GM21367 (cell line): ENCODE measurements at regions not wholly inside any gene's neighbourhood (a gene's known extent, or its start where the extent isn't known, plus 50 kb on each side); places are given as distances from the start of the nearest gene placed in this dataset.

ENCODE experiments used
- ATAC-seq: cut with Tn5 transposase; IDR thresholded peaks from one replicate; pipeline ENCODE4 v1.9.1; 2021; ENCODE audit not compliant: unreplicated experiment

DNA sequence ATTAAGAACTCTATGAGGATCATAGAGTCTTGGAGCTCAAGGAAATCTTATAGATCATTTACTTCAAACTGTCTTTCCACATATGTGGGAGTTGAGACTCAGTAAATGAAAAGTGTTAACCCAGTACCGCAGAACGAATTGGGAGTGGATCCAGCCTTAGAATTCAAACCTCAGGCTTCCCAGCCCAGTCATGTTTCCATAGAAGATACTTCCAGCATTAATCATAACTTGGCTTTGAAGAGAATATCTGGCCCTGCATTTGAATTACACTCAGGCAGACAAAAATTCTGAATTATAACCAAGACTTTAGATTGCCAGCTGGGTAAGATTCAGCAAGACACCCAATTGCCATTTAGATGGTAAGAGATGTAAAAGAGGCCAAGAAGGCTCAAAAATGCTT, 972.0 kb downstream of the TUSC7 start:
- ATAC-seq = no peak

DNA sequence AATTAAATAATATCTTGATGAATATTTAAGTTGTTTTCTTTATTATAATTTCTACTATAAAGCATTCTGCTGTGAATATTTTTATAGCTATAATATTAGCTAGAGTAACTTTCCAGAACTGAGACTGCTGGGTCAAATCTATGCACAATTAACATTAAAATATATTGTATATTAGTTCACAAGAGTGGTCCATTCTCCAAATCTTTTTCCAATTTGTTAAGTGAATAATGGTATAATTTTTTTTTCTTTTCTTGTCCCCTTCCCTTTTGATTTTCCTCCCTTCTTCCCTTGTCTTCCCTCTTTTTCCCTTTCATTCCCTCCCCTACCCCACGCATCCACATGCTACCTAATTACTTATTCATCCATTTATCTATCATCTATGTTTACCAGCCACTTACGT, 977.5 kb downstream of the TUSC7 start:
- no peak for ATAC-seq

DNA sequence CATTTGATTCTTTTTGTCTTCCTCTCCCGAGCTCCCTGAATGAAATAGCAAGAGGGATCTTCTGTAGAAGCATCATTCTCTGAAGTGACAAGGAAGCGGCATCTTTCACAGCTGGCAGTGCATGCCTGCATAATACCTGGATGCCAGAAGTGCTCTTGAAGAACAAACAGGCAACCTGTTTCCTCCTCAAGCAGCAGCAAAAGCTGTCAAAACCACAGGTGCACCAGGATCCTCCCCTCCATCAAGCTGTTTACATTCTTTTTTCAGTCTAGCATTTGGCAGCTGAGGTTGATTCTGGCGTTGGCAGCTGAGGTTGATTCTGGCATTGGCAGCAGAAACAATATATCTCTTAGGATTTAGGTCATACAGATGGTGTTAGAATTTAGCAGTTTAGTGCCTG, 979.0 kb downstream of the TUSC7 start:
- no peak for ATAC-seq

DNA sequence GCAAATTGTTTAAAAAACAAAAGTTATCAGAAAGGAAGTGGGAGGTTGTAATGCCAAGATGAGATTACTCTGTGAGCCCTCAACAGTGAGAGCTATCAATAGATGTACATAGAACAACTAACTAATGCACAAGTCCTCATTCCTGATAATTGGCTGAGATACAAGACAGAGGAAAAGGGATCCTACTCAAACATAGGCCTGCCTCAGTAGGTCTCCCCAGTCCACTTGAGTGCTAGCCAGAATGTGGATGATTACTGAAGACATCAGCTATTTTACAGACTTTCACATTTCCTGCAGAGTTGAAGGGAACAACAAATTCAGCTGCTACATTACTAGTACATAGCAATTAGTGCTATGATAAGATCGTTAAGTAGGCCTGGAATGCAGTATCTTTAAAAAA, 981.9 kb downstream of the TUSC7 start:
- ATAC-seq = no peak

DNA sequence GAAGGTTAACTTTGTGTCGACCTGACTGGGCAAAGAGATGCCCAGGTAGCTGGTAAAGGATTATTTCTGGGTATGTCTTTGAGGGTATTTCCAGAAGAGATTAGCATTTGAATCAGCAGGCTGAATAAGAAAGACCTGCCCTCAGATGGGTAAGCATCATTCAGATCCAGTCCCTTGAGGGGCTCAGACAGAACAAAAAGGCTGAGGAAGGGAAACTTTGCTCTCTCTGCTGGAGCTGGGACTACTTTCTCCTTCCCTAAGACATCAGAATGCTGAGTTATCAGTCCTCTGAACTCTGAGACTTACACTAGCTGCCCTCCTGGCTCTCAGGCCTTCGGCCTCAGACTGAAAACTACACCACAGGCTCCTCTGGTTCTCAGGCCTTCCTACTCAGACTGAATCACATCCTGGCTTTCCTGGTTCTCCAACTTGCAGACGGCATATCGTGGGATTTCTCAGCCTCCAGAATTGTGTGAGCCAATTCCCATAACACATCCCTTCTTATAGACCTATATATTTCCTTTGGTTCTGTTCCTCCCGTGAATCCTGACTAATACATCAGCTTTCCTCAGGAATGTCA, 982.9 kb downstream of the TUSC7 start:
- ATAC-seq = no peak

DNA sequence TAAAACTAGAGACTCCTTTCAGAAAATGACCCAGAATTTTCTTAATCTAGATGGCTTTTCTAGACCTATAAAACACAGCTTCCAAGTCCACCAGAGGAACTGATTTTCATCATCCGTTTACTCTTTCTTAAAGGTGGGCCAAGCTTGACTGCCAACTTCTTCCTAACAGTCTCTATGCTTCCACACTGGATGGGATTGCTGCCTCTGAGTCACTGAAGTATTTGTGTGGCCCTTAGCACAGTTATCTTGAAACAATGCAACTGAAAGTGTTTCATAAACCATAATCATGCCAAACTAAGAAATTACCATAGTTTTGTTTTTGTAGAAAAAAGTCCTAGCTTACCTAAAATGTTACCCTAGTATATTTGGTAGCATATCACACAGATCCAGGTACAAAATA, 985.7 kb downstream of the TUSC7 start:
- ATAC-seq = no peak

DNA sequence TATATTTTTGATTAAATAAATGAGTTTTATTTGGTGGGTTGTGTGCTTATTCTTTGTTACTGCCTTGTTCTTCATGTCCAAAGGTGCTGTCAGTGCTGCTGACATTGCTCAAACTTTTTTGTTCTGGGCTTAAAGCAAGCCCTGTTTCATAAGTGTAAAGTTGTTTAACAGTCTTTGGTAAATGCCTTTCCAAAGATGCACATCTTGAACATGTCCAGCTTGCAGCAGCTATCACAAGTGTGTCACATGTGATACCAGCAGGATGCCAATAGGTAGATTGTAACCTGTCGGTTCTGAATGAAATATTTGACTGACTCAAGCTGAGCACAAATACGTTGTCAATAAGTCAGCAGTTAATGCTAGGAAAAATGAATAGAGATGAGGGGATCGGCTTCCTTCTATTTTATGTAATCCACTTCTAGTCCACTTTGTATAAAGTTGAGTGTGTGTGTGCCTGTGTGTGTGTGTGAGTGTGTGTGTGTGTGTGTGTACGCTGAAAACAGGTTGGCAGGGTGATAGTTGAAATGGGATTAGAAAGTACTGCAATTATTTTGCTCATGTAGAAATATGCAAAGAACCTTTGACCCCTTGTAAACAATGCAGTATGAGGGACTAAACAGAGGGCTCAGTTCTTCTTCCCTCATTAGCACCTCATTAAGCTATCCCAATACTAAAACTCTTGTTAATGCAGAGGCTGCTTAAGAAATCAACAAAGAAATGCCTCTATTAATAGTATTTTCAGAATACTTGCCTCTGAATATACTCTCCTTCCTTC, 986.5 kb downstream of the TUSC7 start:
- no peak for ATAC-seq

DNA sequence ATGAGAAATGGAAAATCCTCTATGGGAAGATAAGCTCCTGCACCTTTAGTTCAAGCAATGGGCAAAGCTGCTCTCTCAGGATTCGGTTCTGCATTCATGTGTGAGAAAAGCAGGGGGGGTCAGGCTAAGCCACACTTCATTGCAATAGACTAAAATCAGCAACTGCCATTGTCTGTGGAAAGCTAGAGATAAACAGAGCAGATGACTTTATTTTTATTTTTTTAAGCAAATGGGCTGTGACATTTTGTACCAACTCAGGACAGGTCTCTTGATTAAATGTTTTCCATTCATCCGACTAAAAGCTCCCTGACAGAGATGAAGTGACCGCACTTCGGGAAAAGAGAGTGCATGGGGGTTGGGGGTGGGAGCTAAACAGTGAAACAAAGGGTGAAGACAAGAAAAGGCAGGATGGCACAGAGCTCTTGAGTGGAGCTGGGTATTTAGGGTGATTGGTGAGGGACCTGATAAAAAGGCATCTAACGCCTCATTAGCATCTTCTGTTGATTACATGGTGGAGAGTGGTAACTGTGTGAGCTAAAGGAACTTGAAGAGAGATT, 987.4 kb downstream of the TUSC7 start:
- no peak for ATAC-seq

DNA sequence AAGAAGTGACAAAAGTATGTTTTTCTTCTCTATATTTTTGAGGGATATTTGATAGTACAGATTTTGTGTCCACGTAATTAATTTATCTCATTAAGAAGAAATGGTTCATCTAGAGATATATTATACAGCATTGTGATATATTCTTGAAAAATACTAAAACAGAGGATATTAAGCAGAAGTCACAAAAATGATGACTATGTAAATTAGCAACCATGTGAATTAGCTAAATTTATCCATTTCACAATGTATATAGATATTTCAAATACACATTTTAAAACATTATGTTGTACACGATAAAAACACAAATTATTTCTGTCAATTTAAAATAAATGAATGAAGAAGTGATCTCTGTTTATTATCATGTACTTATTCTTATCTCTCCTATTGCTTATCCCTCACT, 989.5 kb downstream of the TUSC7 start:
- no peak for ATAC-seq

DNA sequence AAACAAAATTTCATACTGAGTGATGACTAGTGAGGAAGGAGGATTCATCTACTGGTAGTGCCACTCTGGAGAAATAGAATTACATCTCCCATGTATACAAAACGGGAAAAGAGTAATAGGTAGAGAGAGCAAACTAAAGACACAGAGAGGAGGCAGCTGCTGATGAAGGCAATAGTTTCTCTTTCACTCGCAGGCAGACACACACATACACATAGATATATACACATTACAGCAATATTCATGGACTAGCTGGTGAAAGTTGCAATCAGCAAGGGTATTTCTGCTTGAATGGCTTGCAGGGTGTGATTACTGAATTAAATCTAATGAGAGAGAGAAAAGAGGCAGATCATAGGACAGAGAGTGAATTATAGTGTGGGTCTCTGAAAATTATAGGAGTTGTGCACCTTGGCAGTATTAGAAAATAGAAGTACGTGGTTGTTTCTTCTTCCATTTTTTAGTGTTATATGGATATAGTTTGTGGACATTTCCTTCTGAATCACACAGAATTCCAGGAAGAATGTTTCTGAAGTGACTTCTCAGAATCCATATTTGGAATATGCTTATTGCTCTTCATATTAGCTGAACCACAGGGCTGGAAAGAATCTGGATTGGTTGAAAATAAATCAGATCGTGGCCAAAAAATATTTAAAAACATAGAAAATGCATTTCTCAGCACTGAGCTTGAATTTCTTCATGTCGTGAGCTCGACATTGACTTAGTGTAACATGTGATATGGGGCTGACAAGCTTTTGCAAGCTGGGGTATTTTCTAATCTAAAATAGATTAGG, 991.2 kb downstream of the TUSC7 start:
- ATAC-seq = no peak

DNA sequence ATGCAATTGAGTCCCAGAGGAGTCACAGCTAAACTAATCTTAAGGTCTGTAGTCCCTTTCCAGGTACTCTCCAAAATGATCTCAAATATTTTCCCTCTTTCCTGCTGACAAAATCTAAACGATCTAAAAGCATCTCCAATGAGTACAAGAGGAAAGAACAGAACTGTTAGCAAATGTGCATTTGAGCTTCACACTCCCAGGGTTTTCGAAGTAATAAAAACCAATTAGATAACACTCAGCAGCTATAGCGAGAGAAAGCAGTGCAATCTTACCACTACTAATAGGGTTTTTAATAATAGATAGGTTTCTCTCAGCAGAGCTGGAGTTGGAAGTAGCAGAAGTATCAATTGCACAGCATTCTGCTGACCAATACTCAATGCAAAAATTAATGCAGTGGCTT, 995.4 kb downstream of the TUSC7 start:
- ATAC-seq = no peak

DNA sequence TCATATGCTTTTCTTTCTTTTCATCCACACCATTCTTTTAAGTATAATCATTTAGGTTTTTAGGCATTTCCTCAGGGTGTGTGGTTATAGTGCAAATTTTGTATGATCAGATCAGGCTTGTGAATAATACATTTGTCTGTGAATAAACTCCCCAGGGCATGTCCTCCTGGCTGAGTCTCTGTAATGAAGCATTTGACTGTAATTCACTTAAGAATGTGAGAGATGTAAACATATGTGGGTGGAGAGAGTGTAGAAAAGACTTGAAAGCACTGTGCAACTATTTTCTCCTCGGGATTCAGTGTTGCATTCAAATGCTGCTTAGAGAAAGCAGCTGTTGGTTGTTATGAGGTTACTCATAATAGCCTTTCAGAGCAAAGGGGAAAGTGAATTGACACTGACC, 996.5 kb downstream of the TUSC7 start:
- no peak for ATAC-seq

DNA sequence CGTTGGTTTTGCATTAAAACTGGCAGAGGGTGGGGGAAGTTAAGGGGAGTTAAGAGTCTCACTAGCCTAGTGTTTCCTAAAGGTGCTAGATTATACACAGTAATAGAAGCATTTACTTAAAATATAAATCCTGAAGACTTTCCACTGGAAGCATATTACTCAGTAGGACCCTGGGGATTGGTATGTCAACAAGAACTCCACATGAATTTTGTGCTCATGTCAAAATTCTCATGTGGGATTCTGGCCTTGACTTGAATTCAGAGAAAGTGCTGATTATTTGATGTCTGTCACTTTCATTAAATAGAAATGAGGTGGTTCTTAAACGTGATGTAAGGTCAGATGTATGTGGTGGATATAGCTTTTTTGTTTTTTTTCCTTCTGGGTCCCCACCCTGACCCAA, 997.2 kb downstream of the TUSC7 start:
- ATAC-seq = no peak

DNA sequence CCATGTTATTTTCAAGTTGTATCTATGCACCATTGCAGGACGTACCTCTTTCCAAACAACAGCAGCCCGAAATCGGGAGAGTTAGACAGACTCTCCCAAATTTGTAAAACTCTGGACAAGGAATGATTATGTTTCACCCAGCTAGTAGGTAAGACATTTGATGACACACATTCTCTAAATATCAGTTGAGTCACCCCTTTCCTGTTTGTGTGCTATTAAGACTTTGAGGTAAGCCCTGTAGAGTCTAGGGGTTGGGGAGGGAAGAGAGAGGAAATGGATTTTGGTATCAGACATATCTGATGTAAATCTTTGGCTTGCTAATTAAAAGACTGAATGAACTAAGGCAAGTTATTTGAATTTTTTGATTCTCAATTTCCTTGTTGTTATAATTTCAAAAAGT, 999.0 kb downstream of the TUSC7 start:
- no peak for ATAC-seq

DNA sequence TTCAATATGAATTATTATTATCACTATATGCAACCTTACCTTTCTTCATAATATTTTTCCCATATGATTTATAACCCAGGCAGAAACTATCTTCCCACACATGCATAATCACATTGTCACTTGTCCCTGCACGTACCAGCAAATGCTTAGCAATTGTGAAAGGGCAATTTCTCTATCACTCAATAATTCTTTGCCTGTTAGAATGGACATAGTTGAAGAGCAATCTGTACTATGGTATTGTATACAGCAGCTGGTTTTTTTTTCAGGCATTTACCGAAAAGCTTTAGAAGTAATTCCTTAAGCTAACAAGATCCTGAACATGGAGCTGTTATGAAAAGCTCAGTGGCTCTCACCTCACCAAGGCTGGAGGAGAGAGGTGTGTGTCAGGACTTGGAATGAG, 999.5 kb downstream of the TUSC7 start:
- ATAC-seq = no peak

DNA sequence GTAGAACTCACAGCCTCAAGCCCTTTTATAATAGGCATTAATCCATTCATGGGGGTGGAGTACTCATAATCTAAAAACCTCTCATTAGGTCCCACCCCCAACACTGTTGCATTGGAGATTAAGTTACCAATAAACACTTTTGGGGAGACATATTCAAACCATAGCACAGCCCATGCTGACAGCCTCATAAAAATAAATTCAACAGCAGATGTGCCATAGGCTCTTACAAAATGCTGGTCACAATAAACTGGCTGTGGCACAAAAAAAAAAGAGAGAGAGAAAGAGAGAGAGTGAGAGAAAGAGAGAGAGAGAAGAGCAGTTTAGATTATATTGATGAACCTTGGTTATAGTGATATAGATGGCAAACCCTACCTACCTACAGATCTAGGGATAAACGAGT, 1000.9 kb downstream of the TUSC7 start:
- ATAC-seq = no peak

DNA sequence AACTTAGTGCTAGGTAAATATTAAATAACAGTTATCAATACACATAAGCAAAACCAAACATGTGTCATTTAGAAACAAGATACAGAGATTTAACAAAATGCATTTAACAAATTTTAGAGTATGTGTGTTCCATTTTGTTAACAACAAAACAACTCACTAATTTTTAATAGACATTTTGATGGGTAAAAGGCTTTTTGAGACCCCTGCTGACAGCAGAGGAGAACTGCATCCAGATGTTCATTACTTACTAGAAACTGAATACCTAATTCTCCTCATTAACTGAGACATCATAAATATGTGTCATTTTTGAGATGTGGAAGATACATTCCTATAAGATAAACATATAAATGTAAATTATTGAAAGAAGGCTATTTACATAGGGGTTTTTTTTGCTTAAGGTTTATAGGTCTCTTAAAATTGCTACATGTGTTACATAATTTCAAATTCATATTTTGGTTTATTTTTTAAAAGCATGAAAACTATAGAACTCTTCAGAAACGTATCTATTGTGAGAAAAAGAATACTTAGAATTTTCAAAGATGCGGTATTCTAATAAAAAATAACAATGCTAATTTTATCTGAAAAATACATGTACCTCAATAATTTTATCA, 1009.8 kb downstream of the TUSC7 start:
- ATAC-seq = no peak

DNA sequence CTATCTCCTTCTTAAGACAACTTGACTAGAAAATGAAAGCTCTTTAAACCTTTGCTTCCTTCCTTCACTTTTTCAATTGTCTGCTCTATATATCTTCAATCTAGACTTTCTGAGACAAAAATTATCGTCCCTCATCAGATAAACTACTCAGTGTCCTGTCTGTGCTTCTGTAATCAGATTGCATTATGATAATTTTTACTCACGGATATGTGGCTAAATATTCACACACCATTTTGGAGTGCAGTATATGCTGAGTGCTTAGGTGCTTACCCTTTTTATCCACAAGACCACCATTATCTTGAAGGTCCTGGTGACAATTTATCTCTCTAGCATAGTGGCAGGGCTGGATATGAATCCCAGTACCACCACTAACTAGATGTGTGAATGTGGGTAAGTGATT, 1012.3 kb downstream of the TUSC7 start:
- ATAC-seq = no peak

DNA sequence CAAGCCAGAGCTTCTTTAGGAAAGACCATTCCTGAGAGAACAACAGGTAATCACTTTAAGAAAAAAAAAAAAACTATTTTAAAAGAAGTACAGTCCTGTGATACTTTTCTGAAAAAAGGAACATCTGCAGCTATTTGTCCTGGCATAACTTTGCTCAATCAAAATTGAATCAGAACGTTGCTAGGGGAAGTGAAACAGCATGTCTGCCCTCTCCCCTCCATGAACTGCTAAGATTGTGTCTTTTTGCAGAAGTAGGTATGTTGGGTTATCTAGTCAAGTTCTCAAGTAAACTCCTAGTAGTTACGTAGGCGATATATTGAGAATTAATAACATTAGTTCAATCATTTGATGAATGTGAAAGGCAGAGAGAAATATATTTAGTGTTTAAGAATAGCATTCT, 1013.3 kb downstream of the TUSC7 start:
- ATAC-seq = no peak

DNA sequence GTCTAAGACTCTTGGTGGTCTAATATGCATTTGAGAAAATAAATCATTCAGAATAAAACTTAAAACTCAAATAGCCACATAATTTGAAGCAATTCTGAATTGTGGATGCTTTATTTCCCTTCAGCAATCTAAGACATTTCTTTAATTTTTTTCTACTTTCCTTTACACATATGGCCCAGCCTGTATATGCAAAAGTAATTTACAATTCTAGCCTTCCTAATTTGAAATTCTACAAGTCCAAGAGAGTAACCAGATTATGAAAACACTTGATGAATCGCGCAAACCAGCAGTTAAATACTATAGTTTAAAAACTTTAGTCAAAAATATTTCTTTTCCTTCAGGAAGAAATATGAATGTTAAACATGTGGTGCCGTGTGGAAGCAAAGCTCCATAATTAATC, 1014.2 kb downstream of the TUSC7 start:
- ATAC-seq = no peak

DNA sequence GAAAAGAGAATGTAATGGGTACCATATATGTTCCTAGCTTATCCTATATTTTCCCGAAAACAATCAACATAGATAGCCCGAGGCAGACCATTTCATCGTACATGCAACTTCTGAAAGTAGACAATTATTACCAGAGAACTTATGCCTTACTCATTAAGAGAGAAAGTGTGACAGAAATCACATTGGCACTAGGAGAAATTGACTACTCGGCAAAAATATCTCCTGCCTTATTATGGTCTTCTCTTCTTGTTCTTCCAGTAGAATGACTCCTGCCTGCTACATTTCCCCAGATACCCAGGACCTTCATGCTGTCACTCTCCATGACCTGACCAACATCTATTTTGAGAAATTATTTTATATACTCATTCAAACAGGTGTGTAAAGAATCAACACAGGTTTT, 1015.7 kb downstream of the TUSC7 start:
- ATAC-seq = no peak

DNA sequence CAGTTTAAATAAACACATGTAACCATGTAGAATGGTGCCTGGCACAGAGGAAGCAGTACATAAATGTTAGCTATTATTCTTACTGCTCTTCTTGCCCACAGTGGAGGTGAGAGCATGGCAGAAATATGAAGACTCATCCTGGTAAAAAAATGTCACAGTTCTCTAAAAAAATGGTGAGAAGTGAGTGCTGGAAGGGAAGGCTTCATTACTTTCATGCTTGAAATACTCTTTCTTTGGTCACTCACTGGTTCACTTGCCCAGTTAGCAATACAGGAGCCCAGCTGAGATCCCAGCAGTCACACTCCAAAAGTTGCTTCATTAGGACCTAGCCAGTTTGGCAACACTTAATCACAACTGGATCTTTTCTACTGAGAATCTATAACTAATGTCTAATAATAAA, 1017.2 kb downstream of the TUSC7 start:
- no peak for ATAC-seq
